Tibial nerve (tissue), 3 donors: ENCODE measurements at regions not wholly inside any gene's neighbourhood (a gene's known extent, or its start where the extent isn't known, plus 50 kb on each side); places are given as distances from the start of the nearest gene placed in this dataset.

ENCODE experiments used
- POLR2A ChIP-seq, 2 donors: fragments of 450-650 bp; IDR thresholded peaks; one replicate each; pipeline ENCODE4 v1.6.1; 2017; ENCODE audit warnings: antibody characterized with exemption in 2 of 2, mild to moderate bottlenecking in 2 of 2, moderate library complexity in 2 of 2
- TF ChIP-seq, protein P1 (sequence below), 5 experiments: fragments of 200-600 bp in 3 of 5; fragments of 450-650 bp in 2 of 5; sonication (generic) in 3 of 5; IDR thresholded peaks; one replicate each; pipeline ENCODE4 v1.5.1; 2016 to 2019; ENCODE audit warnings: antibody characterized with exemption in 5 of 5, mild to moderate bottlenecking in 3 of 5, moderate library complexity in 2 of 5

DNA sequence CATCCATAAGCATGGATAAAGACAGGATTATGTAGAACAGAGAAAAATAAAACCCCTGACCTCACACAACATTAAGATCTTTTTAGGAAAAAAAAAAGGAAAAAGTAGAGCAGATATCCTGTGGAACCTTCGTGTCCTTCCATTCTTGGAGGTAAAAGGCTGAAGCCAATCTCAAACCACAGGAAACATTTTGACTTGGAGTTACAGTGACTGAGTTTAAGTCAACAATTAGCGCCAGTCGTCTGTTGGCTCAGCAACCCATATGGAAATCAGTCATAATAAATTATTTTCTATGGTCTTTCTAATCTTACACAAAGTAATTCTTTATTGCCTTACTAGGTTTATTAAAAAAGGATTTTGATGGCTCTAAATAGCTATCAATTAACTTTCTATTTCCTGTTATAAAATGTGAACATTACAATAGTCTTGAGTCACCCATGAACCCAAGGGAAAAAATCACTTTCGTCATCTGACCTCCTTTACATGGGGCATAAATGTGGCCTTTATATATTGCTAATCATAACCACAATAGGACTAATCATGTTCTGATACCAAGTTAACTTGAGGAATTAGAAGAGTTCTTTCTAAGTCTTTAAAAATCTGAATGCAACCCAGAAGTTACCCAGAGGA lies 592.9 kb downstream of the TFAP2B start:
- TF ChIP-seq POLR2A (IDR thresholded peaks at IDR 0.05): no peak
- TF ChIP-seq, protein P1, sequence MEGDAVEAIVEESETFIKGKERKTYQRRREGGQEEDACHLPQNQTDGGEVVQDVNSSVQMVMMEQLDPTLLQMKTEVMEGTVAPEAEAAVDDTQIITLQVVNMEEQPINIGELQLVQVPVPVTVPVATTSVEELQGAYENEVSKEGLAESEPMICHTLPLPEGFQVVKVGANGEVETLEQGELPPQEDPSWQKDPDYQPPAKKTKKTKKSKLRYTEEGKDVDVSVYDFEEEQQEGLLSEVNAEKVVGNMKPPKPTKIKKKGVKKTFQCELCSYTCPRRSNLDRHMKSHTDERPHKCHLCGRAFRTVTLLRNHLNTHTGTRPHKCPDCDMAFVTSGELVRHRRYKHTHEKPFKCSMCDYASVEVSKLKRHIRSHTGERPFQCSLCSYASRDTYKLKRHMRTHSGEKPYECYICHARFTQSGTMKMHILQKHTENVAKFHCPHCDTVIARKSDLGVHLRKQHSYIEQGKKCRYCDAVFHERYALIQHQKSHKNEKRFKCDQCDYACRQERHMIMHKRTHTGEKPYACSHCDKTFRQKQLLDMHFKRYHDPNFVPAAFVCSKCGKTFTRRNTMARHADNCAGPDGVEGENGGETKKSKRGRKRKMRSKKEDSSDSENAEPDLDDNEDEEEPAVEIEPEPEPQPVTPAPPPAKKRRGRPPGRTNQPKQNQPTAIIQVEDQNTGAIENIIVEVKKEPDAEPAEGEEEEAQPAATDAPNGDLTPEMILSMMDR (IDR thresholded peaks at IDR 0.05): no peak
